ENCODE measurements at regions not wholly inside any gene's neighbourhood (a gene's known extent, or its start where the extent isn't known, plus 50 kb on each side); places are given as distances from the start of the nearest gene placed in this dataset.

DNA sequence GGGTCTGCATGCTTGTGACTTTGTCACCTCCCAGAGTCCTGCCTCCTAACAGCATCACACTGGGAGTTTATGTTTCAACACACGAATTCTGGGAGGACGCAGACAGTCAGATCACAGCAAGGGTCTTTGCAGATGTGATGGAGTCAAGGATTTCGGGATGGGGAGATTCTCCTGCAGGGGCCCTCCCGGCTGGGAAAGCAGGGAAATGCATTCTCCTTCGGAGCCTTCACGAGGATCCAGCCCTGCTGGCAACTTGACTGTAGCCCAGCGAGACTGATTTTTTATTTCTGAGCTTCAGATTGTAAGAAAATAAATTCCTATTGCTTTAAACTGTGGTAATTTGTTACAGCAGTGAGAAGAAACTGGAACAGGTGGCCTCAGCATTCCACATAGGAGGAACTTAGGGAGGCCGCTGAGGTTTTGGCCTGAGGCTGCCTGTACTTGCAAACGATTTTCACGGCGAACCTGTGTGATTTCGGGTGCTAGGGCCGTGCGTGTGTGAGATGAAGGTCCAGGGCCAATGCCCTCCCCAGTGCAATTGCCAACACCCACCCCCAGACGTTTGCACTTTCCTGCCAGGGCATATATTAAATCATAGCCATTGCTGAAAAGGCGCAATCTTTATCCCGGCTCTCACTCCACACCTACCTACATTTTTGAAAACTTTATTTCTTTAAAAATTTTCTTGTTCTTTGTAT is 79.8 kb downstream of the ASB1 start:
- TF ChIP-seq, protein P1, sequence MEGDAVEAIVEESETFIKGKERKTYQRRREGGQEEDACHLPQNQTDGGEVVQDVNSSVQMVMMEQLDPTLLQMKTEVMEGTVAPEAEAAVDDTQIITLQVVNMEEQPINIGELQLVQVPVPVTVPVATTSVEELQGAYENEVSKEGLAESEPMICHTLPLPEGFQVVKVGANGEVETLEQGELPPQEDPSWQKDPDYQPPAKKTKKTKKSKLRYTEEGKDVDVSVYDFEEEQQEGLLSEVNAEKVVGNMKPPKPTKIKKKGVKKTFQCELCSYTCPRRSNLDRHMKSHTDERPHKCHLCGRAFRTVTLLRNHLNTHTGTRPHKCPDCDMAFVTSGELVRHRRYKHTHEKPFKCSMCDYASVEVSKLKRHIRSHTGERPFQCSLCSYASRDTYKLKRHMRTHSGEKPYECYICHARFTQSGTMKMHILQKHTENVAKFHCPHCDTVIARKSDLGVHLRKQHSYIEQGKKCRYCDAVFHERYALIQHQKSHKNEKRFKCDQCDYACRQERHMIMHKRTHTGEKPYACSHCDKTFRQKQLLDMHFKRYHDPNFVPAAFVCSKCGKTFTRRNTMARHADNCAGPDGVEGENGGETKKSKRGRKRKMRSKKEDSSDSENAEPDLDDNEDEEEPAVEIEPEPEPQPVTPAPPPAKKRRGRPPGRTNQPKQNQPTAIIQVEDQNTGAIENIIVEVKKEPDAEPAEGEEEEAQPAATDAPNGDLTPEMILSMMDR (IDR thresholded peaks at IDR 0.05; ENCODE audit: unreplicated experiment): no peak
- H3K4me1 Mint-ChIP-seq: peaks cover 10% of the 10 kb centered on the region
- H3K27me3 Mint-ChIP-seq (ENCODE audit: low read depth): no peaks in the 10 kb centered on the region
- H3K27ac Mint-ChIP-seq: no peak overlapping the region
- no peaks in the 10 kb centered on the region for H3K36me3 Mint-ChIP-seq
- peak in 1 of 2 experiments; percentile 3 for DNase-seq (ENCODE audit: low spot score in 2 of 2, unreplicated experiment in 2 of 2)
- H3K4me3 Mint-ChIP-seq: no peak overlapping the region
- peaks cover 3% of the 10 kb centered on the region for H3K9me3 Mint-ChIP-seq

DNA sequence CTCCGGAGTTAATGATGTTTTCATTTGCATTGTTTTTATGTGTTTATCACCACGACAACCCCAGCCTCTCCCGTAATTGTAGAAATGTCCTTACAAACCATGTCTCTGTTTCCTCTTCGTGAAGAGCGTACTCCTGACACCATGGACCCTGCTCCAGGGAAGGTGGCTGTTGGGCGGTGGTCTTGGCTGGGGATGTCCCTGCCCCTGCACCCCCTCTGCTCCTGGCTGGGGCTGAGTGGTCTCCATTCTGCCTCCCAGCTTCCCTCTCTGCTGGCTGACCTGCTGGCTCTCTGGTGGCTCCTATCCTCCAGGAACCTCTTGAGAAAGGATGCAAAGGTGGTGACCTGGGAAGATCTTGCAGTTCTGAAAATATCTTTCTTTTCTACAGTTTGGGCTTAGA is 81.1 kb downstream of the ASB1 start:
- DNase-seq (ENCODE audit: low spot score in 2 of 2, unreplicated experiment in 2 of 2): peak in 1 of 2 experiments; percentile 2
- TF ChIP-seq, protein P1 (IDR thresholded peaks at IDR 0.05; ENCODE audit: unreplicated experiment): no peak
- H3K27me3 Mint-ChIP-seq (ENCODE audit: low read depth): no peaks in the 10 kb centered on the region

DNA sequence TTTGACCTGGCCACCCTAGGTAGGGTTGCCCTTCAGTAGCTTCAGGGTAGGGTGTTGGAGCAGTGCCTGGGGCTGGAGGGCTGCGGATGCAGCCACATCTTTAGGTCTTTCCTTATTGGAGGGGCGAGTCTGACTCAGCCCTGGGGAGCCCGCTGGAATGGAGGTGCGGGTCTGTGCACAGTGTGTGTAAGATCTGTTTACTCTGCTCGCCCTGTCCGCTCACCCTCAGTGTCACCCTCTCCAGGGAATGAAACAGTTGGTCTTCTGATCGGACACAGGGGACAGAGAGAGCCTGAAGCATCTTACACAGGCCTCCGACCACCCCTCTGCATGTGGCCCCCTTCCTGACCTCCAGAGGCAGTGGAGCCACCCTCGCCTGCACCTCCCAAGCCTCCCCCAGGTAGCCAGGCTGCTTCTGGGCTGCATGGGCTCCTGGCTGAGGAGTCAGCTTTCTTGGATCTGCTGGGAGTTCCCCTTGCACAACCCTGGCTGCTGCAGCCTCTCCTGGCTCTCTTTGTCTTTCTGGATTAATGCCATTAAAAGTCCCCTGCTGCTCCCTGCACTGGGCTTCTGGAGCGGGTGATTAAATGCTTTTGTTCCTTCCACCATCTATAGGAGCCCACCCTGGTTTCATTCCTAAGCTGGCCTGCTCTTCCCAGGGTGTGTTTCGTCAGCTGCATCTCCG is 82.6 kb downstream of the ASB1 start:
- H3K9me3 Mint-ChIP-seq: peaks cover 3% of the 10 kb centered on the region
- H3K27me3 Mint-ChIP-seq (ENCODE audit: low read depth): no peaks in the 10 kb centered on the region
- no peak overlapping the region for H3K4me3 Mint-ChIP-seq
- H3K27ac Mint-ChIP-seq: no peak overlapping the region
- DNase-seq (ENCODE audit: low spot score in 2 of 2, unreplicated experiment in 2 of 2): no peak
- no peaks in the 10 kb centered on the region for H3K36me3 Mint-ChIP-seq
- peaks cover 8% of the 10 kb centered on the region for H3K4me1 Mint-ChIP-seq
- TF ChIP-seq, protein P1 (IDR thresholded peaks at IDR 0.05; ENCODE audit: unreplicated experiment): no peak

More for the DNA sequence above, 81.1 kb downstream of the ASB1 start:
- Mint-ChIP-seq H3K36me3 (no peaks in the 10 kb centered on the region), H3K27ac (no peak overlapping the region), H3K4me3 (no peak overlapping the region), H3K9me3 (peaks cover 3% of the 10 kb centered on the region), H3K4me1 (peaks cover 10% of the 10 kb centered on the region)

DNA sequence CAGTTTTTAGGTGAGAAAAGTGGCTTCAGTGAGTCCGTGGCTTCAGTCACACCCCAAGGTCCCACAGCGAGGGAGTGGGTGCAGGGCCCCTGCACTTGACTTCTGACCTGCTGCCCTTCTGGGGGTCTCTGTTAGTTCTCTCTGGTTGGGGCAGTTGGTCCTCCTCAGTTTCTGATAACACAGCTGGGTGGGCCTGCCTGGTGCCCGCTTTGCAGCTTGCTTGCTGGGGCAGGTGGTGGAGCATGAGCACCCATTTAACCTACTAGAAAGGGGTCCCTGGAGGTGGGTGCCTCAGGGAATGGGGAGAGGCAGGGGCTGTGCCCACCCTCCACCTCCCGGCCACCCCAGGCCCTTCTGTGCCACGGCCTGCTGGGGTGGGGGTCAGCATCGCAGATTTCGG is 83.2 kb downstream of the ASB1 start:
- DNase-seq (ENCODE audit: low spot score in 2 of 2, unreplicated experiment in 2 of 2): no peak
- Mint-ChIP-seq H3K9me3 (peaks cover 8% of the 10 kb centered on the region), H3K4me3 (no peak overlapping the region), H3K27me3 (ENCODE audit: low read depth) (no peaks in the 10 kb centered on the region), H3K4me1 (peaks cover 7% of the 10 kb centered on the region), H3K27ac (no peak overlapping the region), H3K36me3 (no peaks in the 10 kb centered on the region)
- TF ChIP-seq, protein P1 (IDR thresholded peaks at IDR 0.05; ENCODE audit: unreplicated experiment): no peak

DNA sequence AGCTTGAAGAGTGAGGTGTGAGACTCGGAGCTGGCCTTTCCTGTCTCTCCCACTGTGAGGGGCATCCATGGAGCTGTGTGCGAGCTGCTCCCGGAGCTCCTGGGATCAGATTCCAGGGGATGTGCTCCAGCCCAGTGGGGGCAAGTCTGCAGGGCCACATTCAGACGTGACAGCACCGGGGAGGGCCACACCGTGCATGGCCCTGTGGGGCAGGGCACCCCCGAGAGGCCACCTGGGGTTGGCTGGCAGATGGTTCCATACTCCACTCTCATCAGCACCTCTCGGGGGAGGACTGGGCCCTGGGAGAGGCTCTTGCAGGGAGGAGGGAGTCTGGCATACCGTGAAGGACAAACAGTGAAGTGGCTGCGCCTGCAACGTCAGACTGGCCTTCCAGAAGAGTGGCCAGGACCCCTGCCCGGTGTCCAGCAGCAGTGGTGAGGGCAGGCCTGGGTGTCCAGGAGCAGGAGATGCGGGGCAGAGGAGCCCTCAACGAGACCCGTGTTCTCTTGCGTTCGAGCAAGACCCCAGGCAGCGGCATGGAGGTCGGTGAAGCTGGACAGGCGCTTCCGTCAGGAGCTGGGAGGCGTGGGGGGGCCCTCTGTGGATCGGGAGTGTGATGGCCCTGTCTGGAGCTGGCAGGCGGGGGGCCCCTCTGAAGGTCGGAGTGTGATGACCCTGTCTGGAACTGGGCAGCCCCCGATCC is 84.3 kb downstream of the ASB1 start:
- H3K36me3 Mint-ChIP-seq: peaks cover 1% of the 10 kb centered on the region
- TF ChIP-seq, protein P1 (IDR thresholded peaks at IDR 0.05; ENCODE audit: unreplicated experiment): no peak
- peaks cover 17% of the 10 kb centered on the region for H3K9me3 Mint-ChIP-seq
- H3K27ac Mint-ChIP-seq: no peak overlapping the region
- DNase-seq (ENCODE audit: low spot score in 2 of 2, unreplicated experiment in 2 of 2): no peak
- no peaks in the 10 kb centered on the region for H3K27me3 Mint-ChIP-seq (ENCODE audit: low read depth)
- H3K4me3 Mint-ChIP-seq: no peak overlapping the region
- peaks cover 7% of the 10 kb centered on the region for H3K4me1 Mint-ChIP-seq
